GM19193 (cell line): ENCODE measurements at regions not wholly inside any gene's neighbourhood (a gene's known extent, or its start where the extent isn't known, plus 50 kb on each side); places are given as distances from the start of the nearest gene placed in this dataset.

Experiments used
- POLR2A ChIP-seq: IDR thresholded peaks from 4 replicates; pipeline ENCODE4 v1.6.1; 2011; ENCODE audit not compliant: insufficient read depth, insufficient read length; ENCODE audit errors: extremely low read depth

- no peak for TF ChIP-seq POLR2A
These were observed 190.8 kb upstream of the HES1 start for GRCh38 chr3:193945143-193945542.

- no peak for TF ChIP-seq POLR2A
These were observed 189.0 kb upstream of the HES1 start for GRCh38 chr3:193946945-193947344.

- no peak for TF ChIP-seq POLR2A
These were observed 188.4 kb upstream of the HES1 start for GRCh38 chr3:193947596-193947995.

GRCh38 chr3:193948459-193948858 is 187.5 kb upstream of the HES1 start:
- no peak for TF ChIP-seq POLR2A

GRCh38 chr3:193951859-193952258 is 184.1 kb upstream of the HES1 start:
- TF ChIP-seq POLR2A: no peak

- TF ChIP-seq POLR2A: no peak
These were observed 181.2 kb upstream of the HES1 start for GRCh38 chr3:193954752-193955151.

- no peak for TF ChIP-seq POLR2A
These were observed 180.2 kb upstream of the HES1 start for GRCh38 chr3:193955719-193956118.

- TF ChIP-seq POLR2A: no peak
These were observed 176.1 kb upstream of the HES1 start for GRCh38 chr3:193959861-193960260.

GRCh38 chr3:193960487-193961274 is 175.3 kb upstream of the HES1 start:
- no peak for TF ChIP-seq POLR2A

- no peak for TF ChIP-seq POLR2A
These were observed 172.8 kb upstream of the HES1 start for GRCh38 chr3:193962986-193963685.

- TF ChIP-seq POLR2A: no peak
These were observed 172.0 kb upstream of the HES1 start for GRCh38 chr3:193963808-193964516.

- TF ChIP-seq POLR2A: no peak
These were observed 171.4 kb upstream of the HES1 start for GRCh38 chr3:193964517-193964880.

GRCh38 chr3:193968380-193968974 is 167.5 kb upstream of the HES1 start:
- TF ChIP-seq POLR2A: no peak

- no peak for TF ChIP-seq POLR2A
These were observed 165.2 kb upstream of the HES1 start for GRCh38 chr3:193970773-193971206.

- no peak for TF ChIP-seq POLR2A
These were observed 164.6 kb upstream of the HES1 start for GRCh38 chr3:193971261-193971751.
